IMR-90 (cell line): ENCODE measurements at regions not wholly inside any gene's neighbourhood (a gene's known extent, or its start where the extent isn't known, plus 50 kb on each side); places are given as distances from the start of the nearest gene placed in this dataset.

ENCODE experiments used
- FOS ChIP-seq: fragments of 150-350 bp; IDR thresholded peaks from 2 replicates; pipeline ENCODE4 v1.6.1; 2016; ENCODE audit warnings: low read depth, low read length
- POLR2A ChIP-seq: IDR thresholded peaks from 2 replicates; pipeline ENCODE4 v1.6.1; 2012; ENCODE audit warnings: mild to moderate bottlenecking, low read depth, low read length
- TF ChIP-seq, protein P1 (sequence below): conservative IDR thresholded peaks from 2 replicates; pipeline ENCODE4 v1.5.1; 2012; ENCODE audit warnings: mild to moderate bottlenecking, low read depth, low read length, improper control_type of control experiment
- TF ChIP-seq, protein P2 (sequence below): fragments of 150-350 bp; IDR thresholded peaks from 2 replicates; pipeline ENCODE4 v1.6.1; 2017; ENCODE audit warnings: mild to moderate bottlenecking, antibody characterized with exemption, low read length, low read depth

DNA sequence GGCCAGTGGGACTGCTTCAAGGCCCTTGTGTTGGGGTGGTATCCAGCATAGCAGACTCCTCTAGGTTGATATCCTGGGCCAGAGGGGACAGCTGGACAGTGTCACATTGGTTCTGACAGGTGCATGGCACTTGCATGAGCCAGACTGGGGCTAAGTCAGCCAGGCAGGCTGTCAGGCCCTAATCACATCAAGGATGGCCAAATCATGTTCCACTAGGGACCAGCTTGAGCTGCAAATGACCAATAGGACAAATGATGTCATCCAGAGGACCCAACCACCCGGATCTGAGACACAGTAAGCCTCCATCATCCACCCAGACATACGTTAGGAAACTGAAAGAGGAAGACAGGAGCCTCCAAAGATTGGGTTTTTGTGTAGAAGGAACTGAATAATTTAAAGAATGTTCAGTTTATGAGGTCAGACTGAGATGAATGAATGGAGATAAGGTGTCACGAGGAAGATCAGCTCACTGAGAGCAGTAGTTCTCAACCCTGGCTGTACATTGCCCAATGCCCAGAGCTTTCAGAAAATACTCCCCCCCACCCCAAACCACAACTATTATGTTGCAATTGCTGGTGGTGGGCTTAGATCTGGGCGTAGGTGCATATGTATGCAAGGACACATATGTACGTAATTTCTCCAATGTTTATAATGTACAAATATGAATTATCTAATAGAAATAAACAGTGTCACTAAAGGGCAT lies 75.2 kb upstream of the INHBA start:
- TF ChIP-seq, protein P1, sequence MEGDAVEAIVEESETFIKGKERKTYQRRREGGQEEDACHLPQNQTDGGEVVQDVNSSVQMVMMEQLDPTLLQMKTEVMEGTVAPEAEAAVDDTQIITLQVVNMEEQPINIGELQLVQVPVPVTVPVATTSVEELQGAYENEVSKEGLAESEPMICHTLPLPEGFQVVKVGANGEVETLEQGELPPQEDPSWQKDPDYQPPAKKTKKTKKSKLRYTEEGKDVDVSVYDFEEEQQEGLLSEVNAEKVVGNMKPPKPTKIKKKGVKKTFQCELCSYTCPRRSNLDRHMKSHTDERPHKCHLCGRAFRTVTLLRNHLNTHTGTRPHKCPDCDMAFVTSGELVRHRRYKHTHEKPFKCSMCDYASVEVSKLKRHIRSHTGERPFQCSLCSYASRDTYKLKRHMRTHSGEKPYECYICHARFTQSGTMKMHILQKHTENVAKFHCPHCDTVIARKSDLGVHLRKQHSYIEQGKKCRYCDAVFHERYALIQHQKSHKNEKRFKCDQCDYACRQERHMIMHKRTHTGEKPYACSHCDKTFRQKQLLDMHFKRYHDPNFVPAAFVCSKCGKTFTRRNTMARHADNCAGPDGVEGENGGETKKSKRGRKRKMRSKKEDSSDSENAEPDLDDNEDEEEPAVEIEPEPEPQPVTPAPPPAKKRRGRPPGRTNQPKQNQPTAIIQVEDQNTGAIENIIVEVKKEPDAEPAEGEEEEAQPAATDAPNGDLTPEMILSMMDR = no peak
- TF ChIP-seq, protein P2, sequence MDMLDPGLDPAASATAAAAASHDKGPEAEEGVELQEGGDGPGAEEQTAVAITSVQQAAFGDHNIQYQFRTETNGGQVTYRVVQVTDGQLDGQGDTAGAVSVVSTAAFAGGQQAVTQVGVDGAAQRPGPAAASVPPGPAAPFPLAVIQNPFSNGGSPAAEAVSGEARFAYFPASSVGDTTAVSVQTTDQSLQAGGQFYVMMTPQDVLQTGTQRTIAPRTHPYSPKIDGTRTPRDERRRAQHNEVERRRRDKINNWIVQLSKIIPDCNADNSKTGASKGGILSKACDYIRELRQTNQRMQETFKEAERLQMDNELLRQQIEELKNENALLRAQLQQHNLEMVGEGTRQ = no peak
- TF ChIP-seq POLR2A (no peak), FOS (no peak)
